OCI-LY7 (cell line): ENCODE measurements at regions not wholly inside any gene's neighbourhood (a gene's known extent, or its start where the extent isn't known, plus 50 kb on each side); places are given as distances from the start of the nearest gene placed in this dataset.

Source experiments
- BruUV-seq: library from RNA; stranded (reverse); fragments of 400-500 nt; replicated peaks from 2 replicates; lab custom pipeline; 2021; lab: Mats Ljungman, UMichigan
- CTCF ChIA-PET: fragments of 300-600 bp; sonication (Branson Sonifier 250); formaldehyde crosslinking; loops from one replicate; lab custom pipeline; 2022; ENCODE audit warnings: antibody characterized with exemption; ENCODE audit not compliant: unreplicated experiment; lab: Charles Lee
- POLR2A ChIA-PET: fragments of 300-600 bp; sonication (Branson Sonifier 250); formaldehyde crosslinking; loops from one replicate; lab custom pipeline; 2022; ENCODE audit warnings: antibody characterized with exemption; lab: Charles Lee
- DNase-seq: peaks from one replicate; pipeline ENCODE4 v3.0.0-alpha.2; 2015; ENCODE audit warnings: low spot score
- H2AFZ ChIP-seq: fragments of 200-600 bp; sonication (generic), shearing (Covaris generic); 2 replicates; pipeline ENCODE4 v1.6.1; 2014; ENCODE audit warnings: mild to moderate bottlenecking, antibody characterized with exemption, low read length, moderate library complexity
- H3K27ac ChIP-seq: fragments of 200-600 bp; sonication (generic); 2 replicates; pipeline ENCODE4 v1.5.1; 2014; ENCODE audit warnings: mixed run types, low read depth, mild to moderate bottlenecking, moderate library complexity, low read length, inconsistent platforms; ENCODE audit not compliant: poor library complexity, severe bottlenecking
- H3K36me3 ChIP-seq: fragments of 200-600 bp; sonication (generic); 2 replicates; pipeline ENCODE4 v1.6.1; 2014; ENCODE audit warnings: mild to moderate bottlenecking, antibody characterized with exemption, low read length, moderate library complexity, mixed read lengths; ENCODE audit not compliant: insufficient read depth
- H3K4me1 ChIP-seq: fragments of 200-600 bp; sonication (generic); 2 replicates; pipeline ENCODE4 v1.5.1; 2014; ENCODE audit warnings: mild to moderate bottlenecking, low read length; ENCODE audit not compliant: insufficient read depth, poor library complexity, severe bottlenecking
- H3K4me2 ChIP-seq: fragments of 200-600 bp; sonication (generic); 2 replicates; pipeline ENCODE4 v1.6.1; 2014; ENCODE audit warnings: mild to moderate bottlenecking, low read length
- H3K4me3 ChIP-seq: fragments of 200-600 bp; sonication (generic); 2 replicates; pipeline ENCODE4 v1.5.1; 2014; ENCODE audit warnings: mild to moderate bottlenecking, low read depth, low read length; ENCODE audit not compliant: poor library complexity, severe bottlenecking
- H3K79me2 ChIP-seq: fragments of 200-600 bp; sonication (generic); 2 replicates; pipeline ENCODE4 v1.6.1; 2016; ENCODE audit warnings: low read depth, mild to moderate bottlenecking, low read length, moderate library complexity, mixed read lengths; ENCODE audit not compliant: insufficient read depth
- H3K9me2 ChIP-seq: fragments of 200-600 bp; sonication (generic); 2 replicates; pipeline ENCODE4 v1.6.1; 2016; ENCODE audit warnings: mild to moderate bottlenecking, low read length, mixed read lengths; ENCODE audit not compliant: insufficient read depth
- H3K9me3 ChIP-seq: fragments of 200-600 bp; sonication (generic); 2 replicates; pipeline ENCODE4 v1.6.1; 2014; ENCODE audit warnings: mild to moderate bottlenecking, mixed run types, low read length, mixed read lengths
- H4K20me1 ChIP-seq: fragments of 200-600 bp; sonication (generic); 2 replicates; pipeline ENCODE4 v1.6.1; 2014; ENCODE audit warnings: mild to moderate bottlenecking, antibody characterized with exemption, low read length, moderate library complexity, mixed read lengths; ENCODE audit not compliant: insufficient read depth
- EZH2phosphoT487 ChIP-seq: fragments of 200-600 bp; sonication (generic); IDR thresholded peaks from 2 replicates; pipeline ENCODE4 v1.6.1; 2018; ENCODE audit warnings: low read depth, borderline replicate concordance, mild to moderate bottlenecking, mixed run types, antibody characterized with exemption, low read length, moderate library complexity, mixed read lengths
- intact Hi-C: fragments of 100-400 bp; cut with micrococcal nuclease; formaldehyde crosslinking; loops from one replicate; pipeline ENCODE4 v1.10.0; 2022; ENCODE audit not compliant: unreplicated experiment
- TF ChIP-seq, protein P1 (sequence below): fragments of 200-600 bp; sonication (generic); conservative IDR thresholded peaks from 2 replicates; pipeline ENCODE4 v1.5.1; 2014; ENCODE audit warnings: mild to moderate bottlenecking, antibody characterized with exemption, low read length, moderate library complexity, mixed read lengths

DNA sequence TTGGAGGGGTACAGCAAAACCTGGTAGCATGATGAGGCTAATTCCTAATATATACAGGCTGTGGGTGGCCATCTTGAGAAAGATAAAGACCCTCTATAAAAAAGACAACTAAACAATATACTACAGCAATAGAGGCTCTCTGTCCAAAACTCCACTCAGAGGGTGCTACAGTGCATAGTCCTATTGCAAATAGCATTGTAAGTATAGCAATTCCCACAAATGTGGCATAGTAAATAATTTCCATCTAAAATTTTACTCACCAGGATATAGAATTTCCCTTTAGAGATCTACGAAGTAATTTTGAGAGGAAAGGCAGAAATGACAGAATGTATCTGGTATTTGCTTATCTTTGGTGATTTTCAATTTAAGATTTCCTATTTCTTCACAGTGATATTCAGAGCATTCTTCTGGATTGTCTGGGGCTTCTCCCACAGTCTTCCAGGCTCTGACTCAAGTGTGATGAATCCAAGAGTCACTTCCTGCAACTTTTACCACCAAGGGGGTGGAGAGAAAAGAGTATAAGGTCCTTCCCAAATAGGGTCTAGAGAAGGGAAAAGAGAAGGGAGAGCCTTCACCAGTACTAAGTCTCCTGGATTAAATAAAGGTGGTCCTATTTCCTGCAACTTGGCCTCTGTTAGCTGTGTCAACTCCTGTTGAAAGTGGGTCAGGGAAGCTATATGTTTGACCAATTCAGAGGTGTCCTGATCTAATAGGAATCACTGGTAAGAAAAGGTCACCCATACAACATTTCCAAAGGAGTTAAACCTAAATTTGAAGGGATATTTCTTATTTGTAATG is 1054.7 kb upstream of the CNTN5 start:
- DNase-seq, result no peak
- BruUV-seq, result no TSS peak
- no peak for TF ChIP-seq EZH2phosphoT487
- TF ChIP-seq, protein P1, sequence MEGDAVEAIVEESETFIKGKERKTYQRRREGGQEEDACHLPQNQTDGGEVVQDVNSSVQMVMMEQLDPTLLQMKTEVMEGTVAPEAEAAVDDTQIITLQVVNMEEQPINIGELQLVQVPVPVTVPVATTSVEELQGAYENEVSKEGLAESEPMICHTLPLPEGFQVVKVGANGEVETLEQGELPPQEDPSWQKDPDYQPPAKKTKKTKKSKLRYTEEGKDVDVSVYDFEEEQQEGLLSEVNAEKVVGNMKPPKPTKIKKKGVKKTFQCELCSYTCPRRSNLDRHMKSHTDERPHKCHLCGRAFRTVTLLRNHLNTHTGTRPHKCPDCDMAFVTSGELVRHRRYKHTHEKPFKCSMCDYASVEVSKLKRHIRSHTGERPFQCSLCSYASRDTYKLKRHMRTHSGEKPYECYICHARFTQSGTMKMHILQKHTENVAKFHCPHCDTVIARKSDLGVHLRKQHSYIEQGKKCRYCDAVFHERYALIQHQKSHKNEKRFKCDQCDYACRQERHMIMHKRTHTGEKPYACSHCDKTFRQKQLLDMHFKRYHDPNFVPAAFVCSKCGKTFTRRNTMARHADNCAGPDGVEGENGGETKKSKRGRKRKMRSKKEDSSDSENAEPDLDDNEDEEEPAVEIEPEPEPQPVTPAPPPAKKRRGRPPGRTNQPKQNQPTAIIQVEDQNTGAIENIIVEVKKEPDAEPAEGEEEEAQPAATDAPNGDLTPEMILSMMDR, result no peak
- no peaks in the 10 kb centered on the region for H3K9me3 ChIP-seq
- H3K4me3 ChIP-seq, result no peak overlapping the region
- intact Hi-C loops, result no loop called here
- ChIA-PET CTCF (no interaction called here), POLR2A (no interaction called here)
- no peak overlapping the region for H3K27ac ChIP-seq
- H2AFZ ChIP-seq, result no peak overlapping the region
- no peaks in the 10 kb centered on the region for H4K20me1 ChIP-seq
- H3K9me2 ChIP-seq, result no peaks in the 10 kb centered on the region
- no peaks in the 10 kb centered on the region for H3K4me1 ChIP-seq
- no peak overlapping the region for H3K4me2 ChIP-seq
- H3K36me3 ChIP-seq, result no peaks in the 10 kb centered on the region
- H3K79me2 ChIP-seq, result no peaks in the 10 kb centered on the region

DNA sequence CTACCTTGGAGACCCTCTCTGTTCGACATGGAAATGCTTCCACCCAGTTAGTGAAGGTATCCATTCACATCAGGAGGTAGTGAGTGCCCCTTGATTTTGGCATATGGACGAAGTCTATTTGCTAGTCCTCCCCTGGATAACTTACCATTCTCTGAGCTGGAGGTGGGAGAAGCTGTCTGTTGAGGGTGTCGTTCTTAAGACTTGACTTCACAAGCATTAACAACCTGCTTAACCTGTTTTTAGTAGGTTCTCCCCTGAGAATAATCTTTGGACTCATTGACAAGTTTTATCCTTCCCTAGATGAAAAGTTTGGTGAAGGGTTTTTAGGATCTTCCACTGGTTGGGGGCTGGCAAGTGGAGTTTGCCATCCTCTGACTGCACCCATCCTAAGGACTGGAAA is 1053.8 kb upstream of the CNTN5 start:
- Histone ChIP-seq H2AFZ (no peak overlapping the region), H3K4me3 (no peak overlapping the region), H3K4me2 (no peak overlapping the region), H3K9me3 (no peaks in the 10 kb centered on the region), H3K9me2 (no peaks in the 10 kb centered on the region), H4K20me1 (no peaks in the 10 kb centered on the region), H3K4me1 (no peaks in the 10 kb centered on the region), H3K79me2 (no peaks in the 10 kb centered on the region), H3K27ac (no peak overlapping the region), H3K36me3 (no peaks in the 10 kb centered on the region)
- CTCF ChIA-PET, result no interaction called here
- POLR2A ChIA-PET, result no interaction called here
- BruUV-seq, result no TSS peak
- intact Hi-C loops, result no loop called here
- TF ChIP-seq, protein P1, result no peak
- TF ChIP-seq EZH2phosphoT487, result no peak
- DNase-seq, result no peak

DNA sequence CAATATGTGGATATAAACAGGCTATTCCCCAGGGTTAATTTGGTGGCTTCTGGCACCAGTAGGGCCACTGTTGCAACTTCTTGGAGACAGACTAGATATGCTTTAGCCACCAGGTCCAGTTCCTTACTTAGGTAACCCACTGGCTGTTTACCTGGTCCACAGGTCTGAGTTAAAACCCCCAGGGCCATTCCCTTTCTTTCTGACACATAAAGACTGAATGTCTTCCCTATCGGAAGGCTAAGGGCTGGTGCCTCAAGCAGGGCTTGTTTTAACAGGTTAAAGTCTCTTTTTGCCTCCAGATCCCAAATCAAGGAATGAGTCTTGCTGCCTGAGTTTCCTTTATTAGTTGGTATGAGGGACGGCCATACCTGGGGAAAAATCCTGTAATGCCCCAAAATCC is 1052.7 kb upstream of the CNTN5 start:
- Histone ChIP-seq H3K4me2 (no peak overlapping the region), H3K9me2 (no peaks in the 10 kb centered on the region), H3K4me3 (no peak overlapping the region), H4K20me1 (no peaks in the 10 kb centered on the region), H3K27ac (no peak overlapping the region), H2AFZ (no peak overlapping the region), H3K79me2 (no peaks in the 10 kb centered on the region), H3K9me3 (no peaks in the 10 kb centered on the region), H3K36me3 (no peaks in the 10 kb centered on the region), H3K4me1 (no peaks in the 10 kb centered on the region)
- DNase-seq, result no peak
- intact Hi-C loops, result no loop called here
- no TSS peak for BruUV-seq
- CTCF ChIA-PET, result no interaction called here
- POLR2A ChIA-PET, result no interaction called here
- TF ChIP-seq, protein P1, result no peak
- no peak for TF ChIP-seq EZH2phosphoT487
